RWPE2 (cell line): ENCODE measurements at regions not wholly inside any gene's neighbourhood (a gene's known extent, or its start where the extent isn't known, plus 50 kb on each side); places are given as distances from the start of the nearest gene placed in this dataset.

Source experiments
- ATAC-seq: fragments of 200-7000 bp; cut with Tn5 transposase; 3 replicates; pipeline ENCODE4 v1.9.1; 2021; ENCODE audit warnings: low read depth
- DNase-seq: peaks from one replicate; pipeline ENCODE4 v3.0.0-alpha.2; 2020; ENCODE audit warnings: low spot score
- H3K27ac ChIP-seq: fragments of 450-650 bp; 2 replicates; pipeline ENCODE4 v1.5.1; 2017; ENCODE audit warnings: mild to moderate bottlenecking; ENCODE audit not compliant: poor library complexity, severe bottlenecking
- H3K27me3 ChIP-seq: fragments of 250-450 bp; sonication (Bioruptor Pico); 2 replicates; pipeline ENCODE4 v1.5.1; 2021; ENCODE audit warnings: mild to moderate bottlenecking, moderate library complexity; ENCODE audit not compliant: insufficient read depth, poor library complexity, severe bottlenecking
- H3K36me3 ChIP-seq: fragments of 250-450 bp; sonication (Bioruptor Pico); 2 replicates; pipeline ENCODE4 v1.5.1; 2020; ENCODE audit warnings: low read depth, mild to moderate bottlenecking, moderate library complexity
- H3K4me1 ChIP-seq: fragments of 250-450 bp; sonication (Bioruptor Pico); 2 replicates; pipeline ENCODE4 v1.5.1; 2021; ENCODE audit warnings: mild to moderate bottlenecking, moderate library complexity; ENCODE audit not compliant: insufficient read depth, poor library complexity, severe bottlenecking
- H3K4me3 ChIP-seq: fragments of 250-450 bp; sonication (Bioruptor Pico); 2 replicates; pipeline ENCODE4 v1.5.1; 2021; ENCODE audit warnings: mild to moderate bottlenecking, moderate library complexity; ENCODE audit not compliant: severe bottlenecking
- H3K9me3 ChIP-seq: fragments of 250-450 bp; sonication (Bioruptor Pico); 2 replicates; pipeline ENCODE4 v1.5.1; 2021; ENCODE audit warnings: mild to moderate bottlenecking, moderate library complexity; ENCODE audit not compliant: severe bottlenecking
- CTCF ChIP-seq: fragments of 450-650 bp; IDR thresholded peaks from one replicate; pipeline ENCODE4 v1.5.1; 2017; ENCODE audit warnings: mild to moderate bottlenecking, moderate library complexity; ENCODE audit not compliant: poor library complexity, severe bottlenecking

DNA sequence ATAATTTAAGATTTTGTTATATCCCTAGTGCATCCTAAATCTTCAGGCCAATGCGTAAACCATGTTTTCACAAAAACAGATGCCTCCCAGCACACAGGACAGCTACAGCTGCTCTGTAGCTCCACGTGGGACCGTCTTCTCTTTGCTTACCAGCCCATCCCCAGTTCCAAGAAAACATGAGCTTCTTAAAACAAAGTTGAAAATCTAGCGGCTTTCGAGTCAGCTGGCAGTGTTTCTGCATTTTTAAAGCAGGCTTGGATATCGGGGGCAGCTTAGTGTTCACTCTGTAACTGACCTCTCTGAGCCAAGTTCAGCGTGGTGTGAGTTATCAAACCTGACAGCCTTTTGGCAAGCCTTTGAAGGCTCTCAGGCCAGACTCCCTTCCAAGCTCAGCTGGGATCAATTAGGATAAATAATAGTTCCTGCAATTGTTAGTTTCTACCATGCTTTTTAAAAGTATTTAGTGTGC is 881.5 kb downstream of the LTN1 start:
- no peaks in the 10 kb centered on the region for H3K4me1 ChIP-seq
- no peak for TF ChIP-seq CTCF
- no peak overlapping the region for H3K27ac ChIP-seq
- H3K27me3 ChIP-seq: no peaks in the 10 kb centered on the region
- no peak for ATAC-seq
- no peak overlapping the region for H3K4me3 ChIP-seq
- no peak for DNase-seq
- no peaks in the 10 kb centered on the region for H3K36me3 ChIP-seq
- H3K9me3 ChIP-seq: no peaks in the 10 kb centered on the region

- Histone ChIP-seq H3K9me3 (no peaks in the 10 kb centered on the region), H3K4me3 (no peak overlapping the region), H3K36me3 (no peaks in the 10 kb centered on the region), H3K27me3 (no peaks in the 10 kb centered on the region), H3K27ac (no peak overlapping the region), H3K4me1 (no peaks in the 10 kb centered on the region)
- ATAC-seq (no peak), DNase-seq (no peak)
- no peak for TF ChIP-seq CTCF
These were observed 882.0 kb downstream of the LTN1 start for GRCh38 chr21:28110716-28111115.

GRCh38 chr21:28110074-28110473 is 882.6 kb downstream of the LTN1 start:
- DNase-seq (no peak), ATAC-seq (no peak)
- Histone ChIP-seq H3K4me1 (no peaks in the 10 kb centered on the region), H3K4me3 (no peak overlapping the region), H3K27me3 (no peaks in the 10 kb centered on the region), H3K9me3 (no peaks in the 10 kb centered on the region), H3K27ac (no peak overlapping the region), H3K36me3 (no peaks in the 10 kb centered on the region)
- TF ChIP-seq CTCF: no peak

DNA sequence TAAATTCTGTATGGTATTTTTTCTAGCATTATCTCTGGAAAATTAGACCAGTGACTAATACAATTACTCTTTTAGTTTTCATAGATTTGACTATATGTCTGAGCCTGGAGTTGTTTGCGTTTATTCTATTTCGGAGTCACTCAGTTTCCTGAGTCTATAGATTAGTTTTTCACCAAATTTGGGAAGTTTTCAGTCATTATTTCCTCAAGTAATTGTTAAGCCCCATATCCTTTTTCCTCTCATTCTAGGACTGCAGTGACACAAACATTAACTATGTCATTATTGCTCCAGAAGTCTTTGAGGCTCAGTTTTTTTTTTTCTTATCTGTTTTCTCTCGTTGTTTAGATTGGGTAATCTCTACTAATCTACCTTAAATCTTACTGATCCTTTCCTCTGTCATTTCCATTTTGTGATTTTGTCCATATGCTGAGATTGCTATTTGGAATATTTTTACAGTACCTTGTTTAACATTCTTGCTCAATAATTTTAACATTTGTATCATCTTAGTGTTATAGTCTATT is 886.2 kb downstream of the LTN1 start:
- Histone ChIP-seq H3K4me1 (no peaks in the 10 kb centered on the region), H3K27ac (no peak overlapping the region), H3K36me3 (no peaks in the 10 kb centered on the region), H3K27me3 (no peaks in the 10 kb centered on the region), H3K9me3 (no peaks in the 10 kb centered on the region), H3K4me3 (no peak overlapping the region)
- DNase-seq (no peak), ATAC-seq (no peak)
- no peak for TF ChIP-seq CTCF

DNA sequence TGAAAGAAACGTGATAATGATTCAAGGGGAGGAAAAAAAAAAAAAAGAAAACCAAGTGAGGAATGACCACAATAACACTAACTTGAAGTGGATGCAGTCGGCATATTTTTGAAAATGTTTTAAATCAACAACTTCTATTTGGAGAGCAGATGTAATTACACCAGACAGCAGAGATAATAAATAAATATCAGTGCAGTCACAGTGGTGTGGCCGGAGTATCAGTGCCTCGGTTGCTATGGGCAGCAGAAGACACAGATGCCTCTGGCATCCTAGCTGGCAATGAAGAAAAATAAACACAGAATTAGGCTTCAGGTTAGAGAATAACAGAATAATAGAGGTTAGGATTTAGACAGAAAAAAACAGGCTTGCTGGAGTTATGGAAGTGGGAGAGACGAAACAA is 888.3 kb downstream of the LTN1 start:
- Histone ChIP-seq H3K36me3 (no peaks in the 10 kb centered on the region), H3K4me1 (no peaks in the 10 kb centered on the region), H3K4me3 (no peak overlapping the region), H3K27me3 (no peaks in the 10 kb centered on the region), H3K9me3 (no peaks in the 10 kb centered on the region), H3K27ac (no peak overlapping the region)
- DNase-seq (no peak), ATAC-seq (no peak)
- no peak for TF ChIP-seq CTCF
